Left renal cortex interstitium (tissue), 4 donors: ENCODE measurements at regions not wholly inside any gene's neighbourhood (a gene's known extent, or its start where the extent isn't known, plus 50 kb on each side); places are given as distances from the start of the nearest gene placed in this dataset.

Experiments used
- DNase-seq, 4 donors: peaks; one replicate each; pipeline ENCODE4 v3.0.0-alpha.2; 2013; ENCODE audit warnings: low read depth in 4 of 4, low spot score in 2 of 4, missing footprints in 1 of 4

- DNase-seq, result no peak
These were observed 131.9 kb downstream of the ASB1 start for GRCh38 chr2:238558456-238559099.

- DNase-seq, result no peak
These were observed 133.5 kb downstream of the ASB1 start for GRCh38 chr2:238560234-238560633.

DNA sequence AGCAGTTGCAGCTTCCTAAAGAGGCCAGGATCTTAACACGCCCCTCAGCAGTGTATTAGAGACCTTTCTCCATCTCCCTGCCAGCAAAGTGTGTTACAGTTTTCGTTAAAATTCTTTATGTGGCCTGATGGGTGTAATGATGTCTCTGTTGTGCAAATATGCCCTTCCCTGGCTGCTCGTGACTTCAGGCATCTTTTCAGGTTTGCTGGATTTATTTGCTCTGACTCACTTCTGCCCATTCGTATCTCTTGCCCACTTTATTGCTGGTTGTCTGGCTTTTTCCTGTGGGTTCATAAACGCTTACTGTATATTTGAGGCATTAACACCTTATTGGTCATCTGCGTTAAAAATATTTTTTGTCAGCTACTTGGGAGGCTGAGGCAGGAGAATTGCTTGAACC lies 134.5 kb downstream of the ASB1 start:
- no peak for DNase-seq

GRCh38 chr2:238562446-238562845 lies 135.7 kb downstream of the ASB1 start:
- no peak for DNase-seq

DNA sequence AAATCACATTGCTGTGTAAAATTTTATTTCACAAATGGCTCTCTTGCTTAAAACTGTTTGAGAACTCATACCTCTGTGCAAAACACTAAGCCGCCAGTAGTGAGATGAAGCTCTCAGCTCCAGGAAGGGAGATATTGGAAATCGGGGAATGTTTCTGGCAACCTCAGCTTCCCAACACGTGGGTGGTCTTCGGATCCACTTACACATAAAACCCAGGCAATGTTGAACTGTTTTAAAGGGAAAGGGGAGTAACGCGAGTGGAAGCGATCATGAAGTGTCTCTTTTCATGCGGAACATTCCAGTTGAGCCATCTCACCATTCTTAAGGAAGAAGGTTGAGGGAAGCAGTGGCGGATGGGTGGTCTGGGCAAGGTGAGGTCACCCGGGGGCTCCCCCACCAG lies 136.8 kb downstream of the ASB1 start:
- DNase-seq, result peak in 1 of 4 donors; percentile 10

DNA sequence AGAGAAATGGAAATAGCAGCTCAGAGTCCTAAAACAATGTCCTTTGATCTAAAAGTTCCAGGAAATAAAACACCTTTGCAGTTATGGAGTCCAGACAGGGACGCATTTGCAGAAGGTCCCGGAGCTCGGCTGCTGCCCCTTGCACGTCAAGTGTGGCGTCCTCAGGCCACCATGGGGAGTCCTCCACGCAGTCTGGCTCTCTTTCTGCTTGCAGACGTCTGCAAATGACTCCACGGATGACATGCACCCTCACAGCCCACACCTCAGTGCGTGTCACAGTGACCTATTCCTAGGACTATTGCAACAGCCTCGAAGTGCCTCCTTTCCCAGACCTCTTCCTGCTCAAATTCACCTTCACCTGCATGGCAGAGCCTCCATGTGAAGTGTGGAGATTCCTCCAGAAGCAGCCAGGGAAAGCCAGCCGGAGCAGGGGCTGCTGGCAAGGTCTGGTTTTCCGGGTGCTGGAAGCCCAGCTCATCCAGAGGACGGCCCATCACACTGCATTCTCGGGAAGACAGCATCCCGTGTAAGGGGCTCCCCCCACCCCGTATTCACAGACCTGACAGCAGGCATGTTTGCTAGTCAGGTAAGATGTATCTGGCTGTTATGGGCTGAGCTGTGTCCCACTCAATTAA lies 137.7 kb downstream of the ASB1 start:
- no peak for DNase-seq

- DNase-seq, result no peak
These were observed 138.3 kb downstream of the ASB1 start for GRCh38 chr2:238565031-238565430.

GRCh38 chr2:238566001-238566645 lies 139.4 kb downstream of the ASB1 start:
- no peak for DNase-seq

- DNase-seq, result no peak
These were observed 140.5 kb downstream of the ASB1 start for GRCh38 chr2:238567067-238567855.

GRCh38 chr2:238567996-238568395 lies 141.3 kb downstream of the ASB1 start:
- DNase-seq, result no peak

- no peak for DNase-seq
These were observed 142.0 kb downstream of the ASB1 start for GRCh38 chr2:238568455-238569440.

DNA sequence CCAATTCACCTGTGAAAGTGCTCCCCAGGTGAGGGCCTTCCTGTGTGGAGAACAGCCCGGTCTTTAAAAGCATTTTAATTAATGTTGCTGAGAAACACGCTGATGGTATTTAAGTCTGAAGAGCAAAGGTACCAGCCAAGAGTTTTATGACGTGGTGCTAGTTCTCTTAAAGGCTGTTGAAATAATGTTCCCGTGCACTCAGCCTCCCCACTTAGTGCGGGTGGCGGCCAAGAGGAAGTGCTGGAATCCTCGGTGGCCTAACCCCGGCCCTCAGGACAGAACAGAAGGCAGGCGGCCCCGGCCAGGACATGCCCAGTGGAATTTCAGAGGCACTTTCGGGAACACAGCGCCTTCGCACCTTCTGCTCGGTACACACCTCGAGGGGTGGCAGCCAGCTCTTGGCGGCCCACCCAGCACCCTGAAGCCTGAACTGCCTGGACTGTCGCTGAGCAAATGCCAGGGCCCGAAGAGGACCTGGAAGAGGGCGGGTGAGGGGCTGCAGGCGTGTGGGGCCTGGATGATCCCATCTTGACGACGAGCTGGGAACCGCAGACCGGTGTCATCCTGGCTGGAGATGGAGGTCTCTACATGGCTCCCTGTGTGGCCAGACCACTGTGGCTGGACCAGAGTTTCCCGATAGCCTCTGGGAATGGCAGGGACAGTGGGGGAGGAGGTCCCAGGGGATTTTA lies 142.9 kb downstream of the ASB1 start:
- no peak for DNase-seq

DNA sequence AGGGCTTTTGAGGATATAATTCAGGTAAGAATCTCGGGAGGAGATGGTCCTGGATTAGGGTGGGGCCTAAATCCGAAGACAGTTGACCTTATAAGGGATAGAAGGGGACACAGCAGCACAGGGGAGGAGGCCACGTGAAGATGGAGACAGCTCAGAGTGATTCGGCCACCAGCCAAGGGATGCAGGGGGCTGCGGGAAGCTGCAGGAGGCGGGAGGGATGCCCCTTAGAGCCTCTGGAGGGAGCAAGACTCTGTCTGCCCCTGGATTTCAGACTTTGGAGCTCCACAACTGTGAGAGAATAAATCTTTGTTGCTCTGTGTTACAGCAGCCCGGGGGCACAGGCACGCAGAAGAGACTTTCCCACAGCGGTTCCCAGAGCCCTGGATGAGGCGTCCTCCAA lies 143.7 kb downstream of the ASB1 start:
- no peak for DNase-seq

GRCh38 chr2:238570926-238571325 lies 144.2 kb downstream of the ASB1 start:
- DNase-seq, result no peak

DNA sequence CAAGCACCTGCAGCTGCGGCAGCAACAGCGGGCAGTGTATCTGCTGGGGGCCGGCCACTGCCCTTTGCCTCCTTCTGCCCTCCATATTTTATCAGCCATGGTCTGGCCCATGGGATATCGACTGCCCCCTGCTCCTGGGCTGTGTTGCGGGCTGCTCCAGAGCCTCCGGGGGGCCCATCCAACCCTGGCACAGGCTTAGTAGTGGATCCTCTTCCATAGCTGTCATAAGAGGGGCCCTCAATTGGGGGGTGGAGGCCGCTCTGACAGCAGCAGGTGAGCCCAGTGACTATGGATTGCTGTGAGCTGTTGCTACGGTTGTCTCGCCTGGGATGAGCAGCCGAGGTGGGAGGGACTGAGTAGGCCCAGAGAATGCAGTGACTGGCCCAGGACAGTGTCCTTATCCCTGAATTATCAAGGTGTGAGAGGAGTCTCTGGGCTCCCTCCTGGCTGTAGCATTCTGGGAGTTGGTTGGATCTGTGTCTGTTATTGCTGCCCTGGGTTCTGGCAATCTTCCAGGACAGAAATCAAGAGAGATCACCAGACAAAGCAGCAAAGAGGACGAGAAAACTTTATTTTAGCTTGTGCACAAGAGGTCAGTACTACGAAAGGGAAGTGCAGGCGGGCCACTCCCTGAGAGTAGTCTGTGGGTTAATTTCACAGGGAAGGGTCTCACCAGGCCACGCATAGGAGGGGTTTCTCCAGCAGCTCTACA lies 145.1 kb downstream of the ASB1 start:
- DNase-seq, result no peak

DNA sequence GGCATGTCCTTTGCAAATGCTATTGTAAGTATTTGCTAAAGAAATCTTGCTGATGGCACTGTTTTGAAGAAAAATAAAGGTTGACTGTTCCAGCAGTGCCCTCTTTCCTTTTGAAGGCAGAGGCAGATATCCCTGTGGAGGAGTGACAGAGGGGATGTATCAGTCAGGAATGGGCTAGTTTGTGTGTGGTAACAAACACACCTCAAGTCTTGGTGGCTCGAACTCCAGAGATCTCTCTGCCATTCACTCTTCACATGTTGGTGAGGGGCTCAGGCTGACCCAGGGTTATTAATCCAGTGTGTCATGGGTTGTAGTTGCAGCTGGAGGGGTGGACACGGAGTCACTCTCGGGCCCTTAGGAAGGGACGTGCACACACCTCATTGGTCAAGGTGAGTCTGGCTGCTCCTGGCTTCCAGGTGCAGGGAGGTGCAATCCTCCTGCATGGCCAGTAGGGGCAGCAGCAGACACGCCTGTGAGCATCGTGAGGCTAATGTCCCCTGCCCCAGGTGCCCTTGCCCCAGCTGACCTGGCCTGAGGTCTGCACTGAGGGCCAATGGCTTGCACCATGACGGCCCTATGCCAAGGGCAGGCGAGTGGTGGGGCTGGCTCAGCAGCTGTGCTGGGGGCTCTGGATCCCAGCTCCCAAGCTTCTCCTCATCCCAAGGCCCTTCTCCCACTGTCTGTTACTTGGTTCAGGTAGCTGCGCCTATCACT lies 146.5 kb downstream of the ASB1 start:
- no peak for DNase-seq

DNA sequence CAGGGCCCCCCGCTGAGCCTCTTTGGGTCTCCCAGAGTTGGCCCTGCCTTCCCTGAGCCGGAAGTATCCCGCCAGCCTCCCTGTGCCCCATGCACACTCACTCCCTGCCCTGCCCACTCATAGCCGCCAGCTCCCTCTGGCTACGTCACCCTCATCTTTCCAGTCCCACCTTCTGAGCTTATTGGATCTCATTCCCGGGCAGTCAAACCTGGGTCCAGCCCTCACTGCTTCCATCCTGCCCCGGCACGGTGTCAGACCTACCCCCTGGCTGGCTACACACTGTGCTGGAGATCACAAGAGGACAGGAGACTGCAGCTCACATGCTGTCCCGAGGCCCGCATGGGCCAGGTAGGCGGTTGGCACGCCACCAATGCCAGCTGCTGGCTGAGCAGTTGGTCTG lies 147.2 kb downstream of the ASB1 start:
- no peak for DNase-seq

- DNase-seq, result no peak
These were observed 148.0 kb downstream of the ASB1 start for GRCh38 chr2:238574490-238575271.
